Limb (tissue), 2 donors: ENCODE measurements at regions not wholly inside any gene's neighbourhood (a gene's known extent, or its start where the extent isn't known, plus 50 kb on each side); places are given as distances from the start of the nearest gene placed in this dataset.
"Not testable (repeated sequence)": the region's sequence is repeated elsewhere in the genome, so short reads cannot be mapped to it uniquely, and the experiment has no call there.

Source experiments
- DNase-seq, 2 donors: peaks; one replicate each; pipeline ENCODE4 v3.0.0-alpha.2; 2016; ENCODE audit errors: extremely low spot score in 2 of 2

GRCh38 chr12:125865236-125865635 is 800.0 kb downstream of the AACS start:
- DNase-seq = not testable (repeated sequence)

DNA sequence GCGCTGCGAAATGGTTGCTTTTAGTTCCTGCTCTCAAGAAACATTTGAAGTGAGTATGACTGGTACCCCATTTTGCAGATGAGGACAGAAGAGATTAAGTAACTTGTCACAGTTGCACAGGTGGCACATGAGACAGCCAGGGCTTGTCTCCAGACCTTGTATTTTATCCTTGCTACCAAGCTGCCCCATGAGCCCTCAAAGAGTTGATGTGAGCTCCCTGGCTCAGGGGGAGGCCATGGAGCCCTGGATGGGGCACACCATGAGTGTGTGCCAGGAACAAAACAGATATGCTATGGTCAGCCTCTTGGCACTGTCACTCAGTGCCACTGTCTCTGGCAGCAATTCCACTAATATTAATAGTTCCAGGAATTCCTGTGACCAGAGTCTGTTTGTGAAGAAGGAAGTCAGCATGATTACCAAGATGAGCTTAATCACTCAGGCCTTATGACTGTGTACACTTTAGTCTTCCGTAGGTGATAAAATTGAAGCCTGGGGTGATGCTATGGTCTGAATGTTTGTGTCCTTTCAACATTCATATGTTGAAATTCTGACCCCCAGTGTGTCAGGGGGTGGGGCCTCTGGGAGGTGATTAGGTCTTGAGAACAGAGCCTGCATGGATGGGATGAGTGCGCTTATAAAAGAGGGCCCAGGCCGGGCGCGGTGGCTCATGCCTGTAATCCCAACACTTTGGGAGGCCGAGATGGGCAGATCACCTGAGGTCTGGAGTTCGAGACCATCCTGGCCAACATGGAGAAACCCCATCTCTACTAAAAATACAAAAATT is 806.8 kb downstream of the AACS start:
- no peak for DNase-seq

GRCh38 chr12:125873016-125873415 is 807.8 kb downstream of the AACS start:
- no peak for DNase-seq

- DNase-seq = no peak
Observed at GRCh38 chr12:125878483-125878882, 813.2 kb downstream of the AACS start.

- DNase-seq = no peak
Observed at GRCh38 chr12:125882141-125882540, 816.9 kb downstream of the AACS start.

- no peak for DNase-seq
Observed at GRCh38 chr12:125888921-125889320, 823.7 kb downstream of the AACS start.

DNA sequence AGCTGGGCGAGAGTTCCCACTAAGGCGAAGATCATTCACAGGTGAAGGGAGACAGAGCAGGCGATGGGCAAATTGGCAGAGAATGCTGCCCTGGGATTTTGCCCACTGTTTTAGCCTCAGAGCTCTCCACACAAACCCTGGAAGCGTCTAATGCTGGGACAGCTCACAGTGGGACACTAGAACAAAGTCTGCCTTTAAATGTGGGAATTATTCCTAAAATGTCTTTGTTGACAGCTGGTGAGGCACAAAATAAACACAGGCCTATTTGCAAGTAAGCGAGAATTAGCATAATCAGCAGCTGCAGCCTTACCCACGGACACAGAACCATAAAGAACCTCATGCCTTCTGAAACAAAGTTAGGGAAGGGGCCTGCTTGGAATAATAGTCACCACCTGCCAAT is 824.5 kb downstream of the AACS start:
- peak in 1 of 2 donors; percentile 32 for DNase-seq

- no peak for DNase-seq
Observed at GRCh38 chr12:125890366-125890905, 825.2 kb downstream of the AACS start.

GRCh38 chr12:125890971-125891370 is 825.7 kb downstream of the AACS start:
- DNase-seq = no peak

- no peak for DNase-seq
Observed at GRCh38 chr12:125892276-125892675, 827.0 kb downstream of the AACS start.

DNA sequence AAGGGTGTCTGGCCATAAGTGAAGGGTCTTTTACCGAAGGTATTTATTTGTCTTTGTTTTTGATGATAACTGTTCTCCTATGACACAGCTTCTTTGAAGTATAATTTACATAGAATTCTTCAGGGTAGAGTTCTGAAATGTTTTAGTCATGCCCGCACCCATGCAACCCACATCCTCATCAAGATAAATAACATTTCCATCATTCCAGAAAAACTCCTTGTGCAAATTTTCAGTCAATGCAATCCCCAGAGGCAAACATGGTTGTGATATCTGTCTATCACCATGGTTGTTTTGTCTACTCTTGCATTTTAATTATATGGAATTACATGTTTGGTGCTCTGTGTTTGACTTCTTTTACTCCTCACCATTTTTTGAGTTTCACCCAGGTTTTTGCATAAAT is 837.8 kb downstream of the AACS start:
- no peak for DNase-seq

DNA sequence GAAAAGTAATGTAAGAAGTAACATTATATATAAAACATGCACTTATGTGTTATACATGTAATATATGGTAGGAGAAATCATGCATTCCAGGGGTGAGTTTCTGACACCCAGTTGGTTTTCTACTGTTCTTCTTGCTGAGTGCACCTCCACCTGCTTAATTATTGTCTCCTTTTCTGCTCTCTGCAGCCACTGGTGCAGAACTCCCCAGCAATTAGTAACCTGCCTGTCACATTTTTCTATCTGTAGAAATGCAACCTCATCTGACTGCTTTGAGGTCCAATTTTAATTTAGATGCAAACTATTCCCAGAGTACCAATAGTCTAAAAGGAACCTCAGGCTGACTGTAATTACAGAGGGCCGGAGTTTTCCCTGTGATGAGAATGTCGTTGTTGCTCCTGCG is 842.1 kb downstream of the AACS start:
- no peak for DNase-seq

DNA sequence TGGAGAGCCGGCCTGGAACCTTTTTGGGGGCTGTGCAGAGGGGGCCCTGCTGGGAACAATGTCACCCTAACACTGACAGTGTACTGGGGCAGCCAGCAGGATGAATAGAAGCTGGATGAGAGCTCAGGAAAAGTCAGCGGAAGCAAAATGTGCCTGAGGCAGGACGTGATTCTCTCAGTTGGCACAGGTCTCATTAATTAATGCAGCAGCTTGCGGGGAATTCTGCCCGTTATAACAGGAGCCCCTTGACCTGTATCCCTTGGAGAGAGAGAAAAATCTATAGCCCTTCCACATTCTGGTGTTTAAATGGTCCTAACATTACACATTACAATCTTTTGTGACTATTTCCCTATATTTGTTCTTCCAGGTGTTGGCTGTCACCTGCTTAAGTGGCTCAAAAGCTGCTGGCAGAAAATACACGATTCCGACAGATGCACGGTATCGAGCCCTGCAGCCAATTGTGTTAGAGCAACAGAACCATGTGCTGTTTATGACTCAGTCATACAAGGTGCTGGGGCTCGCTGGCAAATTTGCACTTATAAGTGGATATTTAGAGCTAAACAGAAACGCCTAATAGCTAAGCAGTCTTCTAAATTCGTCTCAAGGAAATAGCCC is 854.7 kb downstream of the AACS start:
- DNase-seq = no peak

- peak in 1 of 2 donors; percentile 4 for DNase-seq
Observed at GRCh38 chr12:125922330-125922729, 857.1 kb downstream of the AACS start.

DNA sequence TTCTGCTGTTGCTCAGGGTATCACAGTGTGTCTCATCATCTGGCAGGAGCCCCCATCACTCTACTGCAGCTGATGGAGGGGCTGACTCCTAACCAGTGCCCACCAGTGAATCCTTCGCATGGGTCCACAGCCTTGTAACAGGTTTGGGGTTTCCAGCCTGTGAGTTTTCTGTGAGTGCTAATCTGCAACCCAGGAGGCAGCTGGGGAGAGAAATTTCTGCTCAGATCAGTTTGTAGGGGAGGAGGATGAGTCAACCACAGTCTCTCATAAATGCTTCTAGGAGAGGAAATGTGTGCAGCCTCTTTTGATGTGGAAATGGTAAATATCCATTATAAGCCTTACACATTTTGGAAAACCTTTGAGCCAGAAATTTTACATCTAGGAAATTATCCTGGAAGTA is 871.3 kb downstream of the AACS start:
- DNase-seq = no peak

- no peak for DNase-seq
Observed at GRCh38 chr12:125944446-125944845, 879.2 kb downstream of the AACS start.

DNA sequence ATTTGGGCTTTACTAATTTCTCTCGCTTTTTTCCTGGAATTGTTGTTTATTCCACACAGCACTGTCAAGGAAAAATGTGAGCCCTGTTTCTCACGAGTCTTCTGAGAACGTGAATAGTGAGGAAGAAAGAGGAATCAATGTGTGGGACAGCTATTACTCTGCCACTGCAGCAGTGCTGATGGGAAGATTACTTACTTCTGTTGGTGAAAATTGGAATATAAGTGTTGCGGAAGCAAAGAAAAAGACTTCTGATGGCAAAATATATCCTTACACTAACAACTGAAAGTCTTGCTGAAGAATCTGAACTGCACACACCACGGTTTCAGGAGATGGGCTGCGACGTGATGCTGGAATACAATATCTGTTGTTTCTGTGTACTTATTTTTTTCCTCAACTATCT is 884.2 kb downstream of the AACS start:
- DNase-seq = no peak

DNA sequence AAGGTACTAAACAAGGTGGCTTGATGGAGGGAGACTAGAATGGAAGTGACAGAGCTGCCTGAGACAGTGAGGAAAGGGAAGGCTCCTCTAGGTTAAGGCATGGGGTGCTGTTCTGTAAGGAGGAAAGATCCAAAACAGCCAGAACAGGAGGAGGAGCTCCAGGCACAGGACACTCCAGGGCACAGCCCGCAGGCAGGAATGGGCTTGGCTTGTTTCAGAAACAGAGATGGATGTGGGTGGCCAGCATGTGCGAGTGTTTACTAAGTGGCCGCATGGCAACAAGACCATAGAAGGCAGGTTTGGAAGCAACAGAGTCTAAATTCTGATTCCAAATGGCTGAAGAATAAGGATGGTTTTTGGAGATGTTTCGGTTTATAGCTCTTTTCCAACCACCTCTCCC is 889.1 kb downstream of the AACS start:
- DNase-seq = no peak

DNA sequence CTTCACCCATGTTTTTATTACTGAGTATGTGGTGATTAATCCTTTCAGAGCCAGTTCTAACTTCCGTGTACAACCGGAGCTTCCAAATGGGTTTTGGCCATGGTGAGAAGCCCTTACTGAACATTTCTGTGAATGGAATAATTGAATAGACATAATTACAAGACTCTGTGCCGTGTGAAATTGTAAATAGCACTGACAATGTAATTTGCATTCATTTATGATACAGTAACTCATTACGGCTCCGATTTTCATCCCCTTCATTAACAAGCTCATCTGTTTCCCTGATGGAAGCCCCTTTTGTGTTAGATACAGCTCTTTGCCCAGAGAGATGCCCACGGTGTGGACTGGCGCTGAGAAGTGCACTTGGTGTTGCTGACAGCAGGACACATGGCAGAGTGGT is 891.0 kb downstream of the AACS start:
- no peak for DNase-seq

- DNase-seq = no peak
Observed at GRCh38 chr12:125966641-125967040, 901.4 kb downstream of the AACS start.

DNA sequence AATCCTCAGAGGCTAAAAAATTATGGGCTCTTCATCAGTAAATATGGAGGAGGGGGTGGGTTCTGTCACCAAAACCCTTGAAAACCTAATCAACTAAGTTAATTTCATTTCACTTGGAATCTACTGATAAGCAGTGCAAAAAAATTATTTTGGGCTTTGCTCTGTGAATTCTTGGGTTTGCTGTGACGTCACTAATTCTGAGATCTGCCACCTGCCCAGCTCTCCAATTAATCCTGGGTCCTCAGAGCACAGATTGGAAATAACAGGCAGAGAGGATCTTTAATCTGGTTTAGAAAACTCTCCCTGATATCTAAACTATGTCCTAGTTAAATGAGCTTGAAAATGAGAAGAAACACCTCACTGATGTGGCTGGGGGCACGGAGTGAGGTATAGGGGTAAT is 903.2 kb downstream of the AACS start:
- DNase-seq = no peak

DNA sequence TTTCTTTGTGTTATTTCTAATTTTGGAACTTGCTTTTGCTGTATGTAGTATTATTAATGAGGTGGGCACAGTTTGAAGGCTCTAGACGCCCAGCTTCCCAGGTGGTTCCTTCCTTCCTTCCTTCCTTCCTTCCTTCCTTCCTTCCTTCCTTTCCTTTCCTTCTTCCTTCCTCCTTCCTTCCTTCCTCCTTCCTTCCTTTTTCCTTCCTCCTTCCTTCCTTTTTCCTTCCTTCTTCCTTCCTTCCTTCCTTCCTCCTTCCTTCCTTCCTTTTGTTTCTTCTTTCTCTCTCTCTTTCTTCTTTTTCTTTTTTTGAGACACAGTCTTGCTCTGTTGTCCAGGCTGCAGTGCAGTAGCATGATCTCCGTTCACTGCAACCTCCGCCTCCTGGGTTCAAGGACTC is 906.7 kb downstream of the AACS start:
- DNase-seq = no peak

DNA sequence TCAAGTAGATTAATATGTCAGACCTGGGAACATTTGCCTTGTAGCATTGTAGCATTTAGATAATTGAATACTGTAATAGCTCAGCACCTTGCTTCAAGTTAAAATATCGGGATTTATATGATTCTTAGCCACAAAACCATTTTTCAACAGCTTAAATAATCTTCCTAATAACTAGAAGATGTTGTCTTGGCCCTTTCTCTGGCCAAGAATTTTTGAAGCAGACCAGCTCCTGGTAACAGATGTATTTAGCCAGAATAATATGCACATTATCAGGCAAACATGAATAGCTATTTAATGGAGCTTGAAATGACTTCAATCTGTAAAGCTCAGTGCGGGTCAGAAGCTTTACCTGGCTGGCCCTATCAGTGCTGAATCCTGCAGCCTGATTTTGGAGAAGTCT is 913.1 kb downstream of the AACS start:
- no peak for DNase-seq
